Fibroblast of skin of right biceps (primary cell): ENCODE measurements at regions not wholly inside any gene's neighbourhood (a gene's known extent, or its start where the extent isn't known, plus 50 kb on each side); places are given as distances from the start of the nearest gene placed in this dataset.

Experiments used
- DNase-seq: peaks from one replicate; pipeline ENCODE4 v3.0.0-alpha.2; 2013

GRCh38 chr3:106789276-106789675 is 588.0 kb upstream of the CCDC54 start:
- DNase-seq = no peak

GRCh38 chr3:106792716-106793115 is 584.5 kb upstream of the CCDC54 start:
- peak; percentile 39 for DNase-seq

GRCh38 chr3:106794442-106794841 is 582.8 kb upstream of the CCDC54 start:
- peak; percentile 44 for DNase-seq

- DNase-seq = no peak
Observed at GRCh38 chr3:106795553-106795952, 581.7 kb upstream of the CCDC54 start.

- no peak for DNase-seq
Observed at GRCh38 chr3:106797461-106797860, 579.8 kb upstream of the CCDC54 start.

- peak; percentile 40 for DNase-seq
Observed at GRCh38 chr3:106805625-106806024, 571.6 kb upstream of the CCDC54 start.

- DNase-seq = no peak
Observed at GRCh38 chr3:106806964-106807363, 570.3 kb upstream of the CCDC54 start.

GRCh38 chr3:106809041-106809440 is 568.2 kb upstream of the CCDC54 start:
- no peak for DNase-seq

GRCh38 chr3:106809623-106810299 is 567.5 kb upstream of the CCDC54 start:
- DNase-seq = no peak

GRCh38 chr3:106810300-106810875 is 566.9 kb upstream of the CCDC54 start:
- no peak for DNase-seq

- DNase-seq = peak; percentile 85
Observed at GRCh38 chr3:106811376-106811775, 565.9 kb upstream of the CCDC54 start.

- no peak for DNase-seq
Observed at GRCh38 chr3:106813742-106814141, 563.5 kb upstream of the CCDC54 start.

GRCh38 chr3:106814231-106814630 is 563.0 kb upstream of the CCDC54 start:
- DNase-seq = no peak

- no peak for DNase-seq
Observed at GRCh38 chr3:106816838-106817237, 560.4 kb upstream of the CCDC54 start.

GRCh38 chr3:106817706-106818105 is 559.5 kb upstream of the CCDC54 start:
- no peak for DNase-seq

- DNase-seq = no peak
Observed at GRCh38 chr3:106819440-106819839, 557.8 kb upstream of the CCDC54 start.

GRCh38 chr3:106820726-106821362 is 556.4 kb upstream of the CCDC54 start:
- no peak for DNase-seq

GRCh38 chr3:106821801-106822200 is 555.4 kb upstream of the CCDC54 start:
- DNase-seq = no peak

- DNase-seq = no peak
Observed at GRCh38 chr3:106822204-106822603, 555.0 kb upstream of the CCDC54 start.

GRCh38 chr3:106823701-106824100 is 553.5 kb upstream of the CCDC54 start:
- no peak for DNase-seq

GRCh38 chr3:106824856-106825255 is 552.4 kb upstream of the CCDC54 start:
- peak; percentile 55 for DNase-seq

GRCh38 chr3:106825962-106826605 is 551.2 kb upstream of the CCDC54 start:
- DNase-seq = peak; percentile 85

GRCh38 chr3:106826791-106827311 is 550.4 kb upstream of the CCDC54 start:
- no peak for DNase-seq
